Pancreas (tissue), 10 donors: ENCODE measurements at regions not wholly inside any gene's neighbourhood (a gene's known extent, or its start where the extent isn't known, plus 50 kb on each side); places are given as distances from the start of the nearest gene placed in this dataset.
"Not testable (repeated sequence)": the region's sequence is repeated elsewhere in the genome, so short reads cannot be mapped to it uniquely, and the experiment has no call there.

ENCODE experiments used
- ATAC-seq, 4 donors: fragments of 200-7000 bp; cut with Tn5 transposase; one replicate each; pipeline versions ENCODE4 v1.8.0 to v1.9.1; 2020; ENCODE audit warnings: mild to moderate bottlenecking in 4 of 4, moderate library complexity in 4 of 4
- DNase-seq, 6 donors: peaks; one replicate each; pipeline ENCODE4 v3.0.0-alpha.2; 2020
- FAIRE-seq: peaks from 2 replicates; lab custom pipeline; 2012; peaks lifted over from hg19 to GRCh38; lab: Jason Lieb, UNC
- H3K27ac ChIP-seq, 4 donors: fragments of 200-600 bp; sonication (generic); 1 replicate in 3 of 4; 2 replicates in 1 of 4; pipeline versions ENCODE4 v1.5.0 to v1.8.0; 2020
- H3K27me3 ChIP-seq, 4 donors: fragments of 200-600 bp; one replicate each; pipeline ENCODE4 v1.8.0; 2021
- H3K36me3 ChIP-seq, 3 donors: fragments of 200-600 bp; sonication (generic) in 1 of 3; one replicate each; pipeline versions ENCODE4 v1.5.0 to v1.8.0; 2020 to 2021
- H3K4me1 ChIP-seq, 3 donors: fragments of 200-600 bp; one replicate each; pipeline ENCODE4 v1.8.0; 2021
- H3K4me3 ChIP-seq, 4 donors: fragments of 200-600 bp; sonication (generic) in 2 of 4; one replicate each; pipeline versions ENCODE4 v1.5.0 to v1.8.0; 2020 to 2021
- H3K9me3 ChIP-seq, 4 donors: fragments of 200-600 bp; one replicate each; pipeline ENCODE4 v1.8.0; 2021
- WGBS, 2 donors: extraction: QIAGEN DNeasy Blood & Tissue Kit; methylation state at CpG; one replicate each; pipeline ENCODE4 v1.1.7; 2013; 5-methylcytosine and 5-hydroxymethylcytosine counted together
- intact Hi-C, 3 donors: fragments of 100-400 bp; cut with DNase I; formaldehyde crosslinking; loops; one replicate each; pipeline versions ENCODE4 v1.11.1 to v1.14.2; 2022
- TF ChIP-seq, protein P1 (sequence below), 4 donors: fragments of 200-600 bp; sonication (generic) in 3 of 4; IDR thresholded peaks; one replicate each; pipeline versions ENCODE4 v1.5.0 to v1.8.0; 2021; ENCODE audit warnings: antibody characterized with exemption in 4 of 4
- donor health status: healthy with polysubstance abuse.
- donor health status: DM: no; HTN: no; CAD: no; lungs with moderate emphysema.
- donor health status: DM: no; HTN: no; CAD: no.
- donor health status: control.
- donor health status: control.
- donor health status: Bipolar disorder and iron deficiency.
- donor health status: DM: yes; HTN: yes; CAD: no.
- donor health status: DM: no; HTN: no; CAD: no.
- donor health status: DM: no; HTN: no; CAD: no.
- donor health status: DM: yes; HTN: yes; CAD: no.

DNA sequence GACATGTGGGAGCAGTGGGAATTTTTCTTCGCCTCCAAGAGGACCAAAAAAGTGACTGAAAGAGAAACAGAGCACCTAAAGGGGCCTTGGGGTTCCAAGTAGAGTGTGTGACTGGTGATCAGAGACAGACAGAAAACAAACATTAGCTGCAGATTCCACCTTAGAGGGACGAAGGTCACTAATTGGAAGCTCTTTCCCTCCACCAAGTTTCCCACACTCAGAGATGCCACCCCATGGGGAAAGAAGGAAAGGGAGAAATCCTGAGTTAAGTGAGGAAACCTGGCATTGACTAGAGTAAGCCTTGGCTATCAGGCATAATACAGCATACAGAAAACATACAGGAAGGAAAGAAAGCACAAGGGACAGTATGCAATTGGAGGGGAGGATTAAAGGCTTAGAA is 90.9 kb downstream of the HNRNPD start:
- FAIRE-seq, result no peak
- no peak overlapping the region for H3K27ac ChIP-seq
- 39 to 51% methylated on average over 2 of the region's 2 CpGs for WGBS, 2 donors
- no peaks in the 10 kb centered on the region for H3K36me3 ChIP-seq
- no peaks in the 10 kb centered on the region for H3K4me1 ChIP-seq
- no peak for DNase-seq
- no peaks in the 10 kb centered on the region for H3K27me3 ChIP-seq
- no peak overlapping the region for H3K4me3 ChIP-seq
- no peaks in the 10 kb centered on the region for H3K9me3 ChIP-seq
- TF ChIP-seq, protein P1, sequence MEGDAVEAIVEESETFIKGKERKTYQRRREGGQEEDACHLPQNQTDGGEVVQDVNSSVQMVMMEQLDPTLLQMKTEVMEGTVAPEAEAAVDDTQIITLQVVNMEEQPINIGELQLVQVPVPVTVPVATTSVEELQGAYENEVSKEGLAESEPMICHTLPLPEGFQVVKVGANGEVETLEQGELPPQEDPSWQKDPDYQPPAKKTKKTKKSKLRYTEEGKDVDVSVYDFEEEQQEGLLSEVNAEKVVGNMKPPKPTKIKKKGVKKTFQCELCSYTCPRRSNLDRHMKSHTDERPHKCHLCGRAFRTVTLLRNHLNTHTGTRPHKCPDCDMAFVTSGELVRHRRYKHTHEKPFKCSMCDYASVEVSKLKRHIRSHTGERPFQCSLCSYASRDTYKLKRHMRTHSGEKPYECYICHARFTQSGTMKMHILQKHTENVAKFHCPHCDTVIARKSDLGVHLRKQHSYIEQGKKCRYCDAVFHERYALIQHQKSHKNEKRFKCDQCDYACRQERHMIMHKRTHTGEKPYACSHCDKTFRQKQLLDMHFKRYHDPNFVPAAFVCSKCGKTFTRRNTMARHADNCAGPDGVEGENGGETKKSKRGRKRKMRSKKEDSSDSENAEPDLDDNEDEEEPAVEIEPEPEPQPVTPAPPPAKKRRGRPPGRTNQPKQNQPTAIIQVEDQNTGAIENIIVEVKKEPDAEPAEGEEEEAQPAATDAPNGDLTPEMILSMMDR (IDR thresholded peaks at IDR 0.05), result no peak
- ATAC-seq, result no peak
- intact Hi-C loops, result no loop called here

DNA sequence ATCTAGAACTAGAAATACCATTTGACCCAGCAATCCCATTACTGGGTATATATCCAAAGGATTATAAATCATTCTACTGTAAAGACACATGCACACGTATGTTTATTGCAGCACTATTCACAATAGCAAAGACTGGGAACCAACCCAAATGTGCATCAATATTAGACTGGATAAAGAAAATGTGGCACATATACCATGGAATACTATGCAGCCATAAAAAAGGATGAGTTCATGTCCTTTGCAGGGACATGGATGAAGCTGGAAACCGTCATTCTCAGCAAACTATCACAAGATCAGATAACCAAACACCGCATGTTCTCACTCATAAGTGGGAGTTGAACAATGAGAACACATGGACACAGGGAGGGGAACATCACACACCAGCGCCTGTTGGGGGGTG is 94.2 kb downstream of the HNRNPD start:
- DNase-seq, H3K4me3 ChIP-seq, H3K4me1 ChIP-seq, H3K36me3 ChIP-seq, H3K9me3 ChIP-seq, H3K27ac ChIP-seq, FAIRE-seq, ATAC-seq, H3K27me3 ChIP-seq: not testable (repeated sequence)
- 73 to 90% methylated on average over 4 of the region's 4 CpGs for WGBS, 2 donors
- intact Hi-C loops, result loop anchor here in 1 of 3 donors (10.0 kb wide), 1 partner anchor 875 kb away; no protein-coding TSS in a partner anchor

DNA sequence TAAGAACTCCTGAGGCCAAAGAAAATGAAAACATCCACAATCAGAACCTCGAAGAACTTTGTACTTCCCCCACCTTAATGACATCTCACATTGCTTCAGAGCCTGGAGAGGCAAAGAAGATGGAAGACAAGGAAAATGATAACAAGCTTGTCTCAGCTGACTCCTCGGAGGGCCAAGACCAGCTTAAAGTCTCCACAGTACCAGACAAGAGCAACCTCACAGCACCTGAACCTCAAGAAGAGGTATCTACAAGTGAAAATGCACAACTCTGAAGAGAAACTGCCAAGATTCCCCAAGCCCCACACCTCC is 97.5 kb downstream of the HNRNPD start:
- Histone ChIP-seq H3K27ac (no peak overlapping the region), H3K9me3 (no peaks in the 10 kb centered on the region), H3K36me3 (no peaks in the 10 kb centered on the region), H3K4me1 (no peaks in the 10 kb centered on the region), H3K4me3 (no peak overlapping the region), H3K27me3 (no peaks in the 10 kb centered on the region)
- TF ChIP-seq, protein P1 (IDR thresholded peaks at IDR 0.05), result no peak
- intact Hi-C loops, result loop anchor here in 1 of 3 donors (10.0 kb wide), 1 partner anchor 871 kb away; no protein-coding TSS in a partner anchor
- DNase-seq (no peak), ATAC-seq (no peak), FAIRE-seq (no peak)
- WGBS, 2 donors, result 76% methylated on average over 2 of the region's 2 CpGs

DNA sequence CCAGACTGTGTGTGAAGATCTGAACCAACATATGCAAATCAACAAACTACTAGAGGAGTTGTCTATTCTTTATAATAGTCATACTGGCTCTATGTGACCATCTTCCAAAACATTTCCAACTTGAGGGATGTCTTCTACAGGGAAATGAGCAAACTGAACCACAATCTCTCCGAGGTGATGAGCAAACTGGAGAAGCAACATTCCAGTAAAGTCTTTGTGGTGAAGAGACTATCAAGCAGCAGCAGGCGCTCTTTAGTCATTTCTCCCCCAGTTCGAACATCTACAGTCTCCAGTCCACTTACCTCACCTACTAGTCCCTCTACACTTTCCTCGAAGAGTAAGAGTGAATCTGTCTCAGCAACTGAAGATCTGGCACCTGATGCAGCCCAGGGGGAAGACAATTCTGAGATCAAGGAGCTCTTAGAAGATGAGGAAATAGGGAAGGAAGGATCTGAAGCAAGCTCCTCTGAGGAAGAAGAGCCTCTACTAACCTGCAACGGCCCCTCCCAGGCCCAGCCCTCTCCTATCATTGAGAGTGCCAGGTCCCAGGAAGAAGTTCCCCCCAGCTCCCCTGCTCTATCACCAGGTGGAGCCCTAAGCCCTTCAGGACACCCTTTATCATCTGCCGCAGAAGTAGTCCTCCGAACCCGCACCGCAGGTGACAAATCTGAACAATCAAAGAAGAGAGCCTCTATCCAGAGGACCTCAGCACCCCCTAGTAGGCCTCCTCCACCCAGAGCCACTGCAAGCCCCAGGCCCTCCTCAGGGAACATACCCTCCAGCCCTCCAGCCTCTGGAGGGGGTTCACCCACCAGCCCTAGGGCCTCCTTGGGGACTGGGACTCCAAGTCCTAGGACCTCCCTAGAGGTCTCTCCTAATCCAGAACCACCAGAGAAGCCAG is 98.1 kb downstream of the HNRNPD start:
- no peak overlapping the region for H3K4me3 ChIP-seq
- FAIRE-seq, result no peak
- no peaks in the 10 kb centered on the region for H3K36me3 ChIP-seq
- intact Hi-C loops, result loop anchor here in 1 of 3 donors (10.0 kb wide), 1 partner anchor 871 kb away; no protein-coding TSS in a partner anchor
- WGBS, 2 donors, result 69 to 82% methylated on average over 9 of the region's 9 CpGs
- H3K27me3 ChIP-seq, result no peaks in the 10 kb centered on the region
- DNase-seq, result no peak
- H3K4me1 ChIP-seq, result no peaks in the 10 kb centered on the region
- no peak for ATAC-seq
- no peaks in the 10 kb centered on the region for H3K9me3 ChIP-seq
- TF ChIP-seq, protein P1 (IDR thresholded peaks at IDR 0.05), result no peak
- H3K27ac ChIP-seq, result no peak overlapping the region

DNA sequence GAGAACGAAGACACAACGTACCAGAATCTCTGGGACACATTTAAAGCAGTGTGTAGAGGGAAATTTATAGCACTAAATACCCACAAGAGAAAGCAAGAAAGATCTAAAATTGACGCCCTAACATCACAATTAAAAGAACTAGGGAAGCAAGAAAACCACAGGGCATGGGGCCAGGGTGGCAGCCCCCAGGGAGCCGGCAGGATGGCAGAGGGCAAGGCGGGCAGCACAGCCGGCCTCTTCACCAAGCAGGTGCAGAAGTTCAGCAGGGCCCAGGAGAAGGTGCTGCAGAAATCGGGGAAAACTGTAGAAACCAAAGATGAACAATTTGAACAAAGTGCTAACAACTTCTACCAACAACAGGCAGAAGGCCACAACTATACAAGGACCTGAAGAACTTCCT is 99.1 kb downstream of the HNRNPD start:
- H3K9me3 ChIP-seq, H3K4me1 ChIP-seq, DNase-seq, H3K27ac ChIP-seq, H3K4me3 ChIP-seq, FAIRE-seq, H3K27me3 ChIP-seq, H3K36me3 ChIP-seq, ATAC-seq: not testable (repeated sequence)
- 77 to 79% methylated on average over 7 of the region's 7 CpGs for WGBS, 2 donors
- intact Hi-C loops, result loop anchor here in 1 of 3 donors (10.0 kb wide), 1 partner anchor 870 kb away; no protein-coding TSS in a partner anchor

DNA sequence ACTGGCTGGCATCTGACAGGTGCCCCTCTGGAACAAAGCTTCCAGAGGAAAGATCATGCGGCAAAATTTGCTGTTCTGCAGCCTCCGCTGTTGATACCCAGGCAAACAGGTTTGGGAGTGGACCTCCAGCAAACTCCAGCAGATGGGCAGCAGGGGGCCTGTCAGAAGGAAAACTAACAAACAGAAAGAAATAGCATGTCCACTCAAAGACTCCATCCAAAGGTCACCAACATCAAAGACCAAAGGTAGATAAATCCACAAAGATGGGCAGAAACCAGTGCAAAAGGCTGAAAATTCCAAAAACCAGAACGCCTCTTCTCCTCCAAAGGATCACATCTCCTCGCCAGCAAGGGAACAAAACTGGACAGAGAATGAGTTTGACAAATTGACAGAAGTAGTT is 101.3 kb downstream of the HNRNPD start:
- H3K9me3 ChIP-seq, H3K4me1 ChIP-seq, H3K36me3 ChIP-seq, FAIRE-seq, H3K27me3 ChIP-seq, ATAC-seq, H3K4me3 ChIP-seq, DNase-seq, H3K27ac ChIP-seq: not testable (repeated sequence)
- intact Hi-C loops, result loop anchor here in 1 of 3 donors (10.0 kb wide), 1 partner anchor 868 kb away; no protein-coding TSS in a partner anchor
- WGBS, 2 donors, result 83 to 84% methylated on average over 4 of the region's 4 CpGs

DNA sequence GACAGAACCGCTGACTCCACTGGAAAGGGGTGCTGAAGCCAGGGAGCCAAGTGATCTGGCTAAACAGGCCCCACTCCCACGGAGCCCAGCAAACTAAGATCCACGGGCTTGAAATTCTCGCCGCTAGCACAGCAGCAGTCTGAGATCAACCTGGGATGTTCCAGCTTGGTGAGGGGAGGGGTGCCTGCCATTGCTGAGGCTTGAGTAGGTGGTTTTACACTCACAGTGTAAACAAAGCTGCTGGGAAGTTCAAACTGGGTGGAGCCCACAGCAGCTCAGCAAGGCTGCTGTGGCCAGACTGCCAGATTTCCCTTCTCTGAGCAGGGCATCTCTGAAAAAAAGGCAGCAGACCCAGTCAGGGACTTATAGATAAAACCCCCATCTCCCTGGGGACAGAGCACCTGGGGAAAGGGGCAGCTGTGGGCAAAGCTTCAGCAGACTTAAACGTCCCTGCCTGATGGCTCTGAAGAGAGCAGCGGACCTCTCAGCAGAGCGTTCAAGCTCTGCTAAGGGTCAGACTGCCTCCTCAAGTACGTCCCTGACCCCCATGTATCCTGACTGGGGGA is 101.8 kb downstream of the HNRNPD start:
- not testable (repeated sequence) for FAIRE-seq, DNase-seq, H3K27ac ChIP-seq, H3K36me3 ChIP-seq, H3K4me1 ChIP-seq, H3K4me3 ChIP-seq, H3K27me3 ChIP-seq, H3K9me3 ChIP-seq, ATAC-seq
- 57 to 58% methylated on average over 9 of the region's 9 CpGs for WGBS, 2 donors
- intact Hi-C loops, result loop anchor here in 1 of 3 donors (10.0 kb wide), 1 partner anchor 867 kb away; no protein-coding TSS in a partner anchor
